ENCODE measurements at regions not wholly inside any gene's neighbourhood (a gene's known extent, or its start where the extent isn't known, plus 50 kb on each side); places are given as distances from the start of the nearest gene placed in this dataset.

GRCh38 chr11:23778971-23779370 is 717.9 kb upstream of the LUZP2 start:
- TF ChIP-seq CTCF (IDR thresholded peaks at IDR 0.05) (no peak), POLR2A (IDR thresholded peaks at IDR 0.05) (no peak)
